Activated naive CD8-positive, alpha-beta T cell treated with anti-CD3 and anti-CD28 coated beads, Interleukin-2, amount 50 U/mL, for 24 hours (primary cell): ENCODE measurements at regions not wholly inside any gene's neighbourhood (a gene's known extent, or its start where the extent isn't known, plus 50 kb on each side); places are given as distances from the start of the nearest gene placed in this dataset.
"Not testable (repeated sequence)": the region's sequence is repeated elsewhere in the genome, so short reads cannot be mapped to it uniquely, and the experiment has no call there.

Experiments used
- ATAC-seq: fragments of 150-1000 bp; cut with Tn5 transposase; one replicate; pipeline ENCODE4 v1.10.0; 2021
- DNase-seq: peaks from one replicate; pipeline ENCODE4 v3.0.0; 2021
- H3K27ac Mint-ChIP-seq: one replicate; pipeline ENCODE4 v1.8.0; 2021; ENCODE audit warnings: mild to moderate bottlenecking, mixed read lengths
- H3K27me3 Mint-ChIP-seq: one replicate; pipeline ENCODE4 v1.8.0; 2021; ENCODE audit warnings: mixed read lengths
- H3K36me3 Mint-ChIP-seq: one replicate; pipeline ENCODE4 v1.8.0; 2021; ENCODE audit warnings: low read depth, mixed read lengths
- H3K4me1 Mint-ChIP-seq: one replicate; pipeline ENCODE4 v1.8.0; 2021; ENCODE audit warnings: mixed read lengths
- H3K4me3 Mint-ChIP-seq: one replicate; pipeline ENCODE4 v1.8.0; 2021; ENCODE audit warnings: mild to moderate bottlenecking, moderate library complexity, mixed read lengths
- H3K9me3 Mint-ChIP-seq: one replicate; pipeline ENCODE4 v1.8.0; 2021; ENCODE audit warnings: mixed read lengths

- Mint-ChIP-seq H3K4me1 (no peaks in the 10 kb centered on the region), H3K36me3 (no peaks in the 10 kb centered on the region), H3K27me3 (no peaks in the 10 kb centered on the region), H3K27ac (no peak overlapping the region), H3K4me3 (no peak overlapping the region), H3K9me3 (no peaks in the 10 kb centered on the region)
- ATAC-seq, result no peak
- DNase-seq, result no peak
These were observed 221.2 kb upstream of the ALCAM start for GRCh38 chr3:105145511-105145910.

GRCh38 chr3:105149197-105149596 is 217.5 kb upstream of the ALCAM start:
- not testable (repeated sequence) for DNase-seq, H3K27me3 Mint-ChIP-seq, H3K4me3 Mint-ChIP-seq, ATAC-seq, H3K9me3 Mint-ChIP-seq, H3K4me1 Mint-ChIP-seq, H3K36me3 Mint-ChIP-seq, H3K27ac Mint-ChIP-seq

- Mint-ChIP-seq H3K9me3 (no peaks in the 10 kb centered on the region), H3K27ac (no peak overlapping the region), H3K36me3 (no peaks in the 10 kb centered on the region), H3K4me1 (no peaks in the 10 kb centered on the region), H3K4me3 (no peak overlapping the region), H3K27me3 (peaks cover 2% of the 10 kb centered on the region)
- ATAC-seq (no peak), DNase-seq (no peak)
These were observed 213.7 kb upstream of the ALCAM start for GRCh38 chr3:105152987-105153386.

GRCh38 chr3:105154692-105155091 is 212.0 kb upstream of the ALCAM start:
- H3K36me3 Mint-ChIP-seq, result no peaks in the 10 kb centered on the region
- ATAC-seq (no peak), DNase-seq (no peak)
- no peak overlapping the region for H3K27ac Mint-ChIP-seq
- H3K9me3 Mint-ChIP-seq, result no peaks in the 10 kb centered on the region
- H3K4me3 Mint-ChIP-seq, result no peak overlapping the region
- no peaks in the 10 kb centered on the region for H3K4me1 Mint-ChIP-seq
- H3K27me3 Mint-ChIP-seq, result peaks cover 2% of the 10 kb centered on the region

- ATAC-seq, result no peak
- Mint-ChIP-seq H3K27ac (no peak overlapping the region), H3K4me3 (no peak overlapping the region), H3K4me1 (no peaks in the 10 kb centered on the region), H3K27me3 (peaks cover 2% of the 10 kb centered on the region), H3K36me3 (no peaks in the 10 kb centered on the region), H3K9me3 (no peaks in the 10 kb centered on the region)
- no peak for DNase-seq
These were observed 209.5 kb upstream of the ALCAM start for GRCh38 chr3:105157067-105157765.

- Mint-ChIP-seq H3K4me1 (no peaks in the 10 kb centered on the region), H3K36me3 (no peaks in the 10 kb centered on the region), H3K27me3 (peaks cover 2% of the 10 kb centered on the region), H3K27ac (no peak overlapping the region), H3K9me3 (no peaks in the 10 kb centered on the region), H3K4me3 (no peak overlapping the region)
- ATAC-seq (no peak), DNase-seq (no peak)
These were observed 209.0 kb upstream of the ALCAM start for GRCh38 chr3:105157766-105158085.

- no peak for DNase-seq
- no peak for ATAC-seq
- no peaks in the 10 kb centered on the region for H3K4me1 Mint-ChIP-seq
- no peaks in the 10 kb centered on the region for H3K9me3 Mint-ChIP-seq
- no peaks in the 10 kb centered on the region for H3K36me3 Mint-ChIP-seq
- no peak overlapping the region for H3K27ac Mint-ChIP-seq
- H3K4me3 Mint-ChIP-seq, result no peak overlapping the region
- peaks cover 2% of the 10 kb centered on the region for H3K27me3 Mint-ChIP-seq
These were observed 208.4 kb upstream of the ALCAM start for GRCh38 chr3:105158286-105158685.

- no peak for ATAC-seq
- H3K4me1 Mint-ChIP-seq, result no peaks in the 10 kb centered on the region
- no peaks in the 10 kb centered on the region for H3K27me3 Mint-ChIP-seq
- no peak overlapping the region for H3K4me3 Mint-ChIP-seq
- H3K9me3 Mint-ChIP-seq, result no peaks in the 10 kb centered on the region
- no peak overlapping the region for H3K27ac Mint-ChIP-seq
- no peak for DNase-seq
- no peaks in the 10 kb centered on the region for H3K36me3 Mint-ChIP-seq
These were observed 204.3 kb upstream of the ALCAM start for GRCh38 chr3:105162448-105162847.

- Mint-ChIP-seq H3K36me3 (no peaks in the 10 kb centered on the region), H3K4me3 (no peak overlapping the region), H3K4me1 (no peaks in the 10 kb centered on the region), H3K27ac (no peak overlapping the region), H3K27me3 (no peaks in the 10 kb centered on the region), H3K9me3 (no peaks in the 10 kb centered on the region)
- ATAC-seq (no peak), DNase-seq (no peak)
These were observed 199.8 kb upstream of the ALCAM start for GRCh38 chr3:105166893-105167292.

- no peaks in the 10 kb centered on the region for H3K9me3 Mint-ChIP-seq
- ATAC-seq (no peak), DNase-seq (no peak)
- H3K27me3 Mint-ChIP-seq, result no peaks in the 10 kb centered on the region
- H3K27ac Mint-ChIP-seq, result no peak overlapping the region
- H3K4me3 Mint-ChIP-seq, result no peak overlapping the region
- H3K4me1 Mint-ChIP-seq, result no peaks in the 10 kb centered on the region
- H3K36me3 Mint-ChIP-seq, result no peaks in the 10 kb centered on the region
These were observed 196.3 kb upstream of the ALCAM start for GRCh38 chr3:105170423-105170822.

- Mint-ChIP-seq H3K9me3 (no peaks in the 10 kb centered on the region), H3K4me3 (no peak overlapping the region), H3K4me1 (no peaks in the 10 kb centered on the region), H3K36me3 (no peaks in the 10 kb centered on the region), H3K27me3 (no peaks in the 10 kb centered on the region), H3K27ac (no peak overlapping the region)
- DNase-seq (no peak), ATAC-seq (peak; percentile 10)
These were observed 192.6 kb upstream of the ALCAM start for GRCh38 chr3:105174017-105174615.

- Mint-ChIP-seq H3K4me1 (no peaks in the 10 kb centered on the region), H3K27ac (no peak overlapping the region), H3K9me3 (peaks cover 3% of the 10 kb centered on the region), H3K4me3 (no peak overlapping the region), H3K27me3 (no peaks in the 10 kb centered on the region), H3K36me3 (no peaks in the 10 kb centered on the region)
- ATAC-seq (no peak), DNase-seq (no peak)
These were observed 189.1 kb upstream of the ALCAM start for GRCh38 chr3:105177576-105177975.

- Mint-ChIP-seq H3K9me3 (peaks cover 3% of the 10 kb centered on the region), H3K27me3 (no peaks in the 10 kb centered on the region), H3K27ac (no peak overlapping the region), H3K4me1 (no peaks in the 10 kb centered on the region), H3K36me3 (no peaks in the 10 kb centered on the region), H3K4me3 (no peak overlapping the region)
- DNase-seq (no peak), ATAC-seq (no peak)
These were observed 179.4 kb upstream of the ALCAM start for GRCh38 chr3:105187344-105187743.

GRCh38 chr3:105195260-105195659 is 171.4 kb upstream of the ALCAM start:
- H3K27ac Mint-ChIP-seq, result no peak overlapping the region
- H3K36me3 Mint-ChIP-seq, result no peaks in the 10 kb centered on the region
- ATAC-seq (no peak), DNase-seq (no peak)
- H3K4me3 Mint-ChIP-seq, result no peak overlapping the region
- no peaks in the 10 kb centered on the region for H3K4me1 Mint-ChIP-seq
- no peaks in the 10 kb centered on the region for H3K9me3 Mint-ChIP-seq
- peaks cover 4% of the 10 kb centered on the region for H3K27me3 Mint-ChIP-seq

GRCh38 chr3:105197863-105198262 is 168.8 kb upstream of the ALCAM start:
- Mint-ChIP-seq H3K27ac (no peak overlapping the region), H3K4me1 (no peaks in the 10 kb centered on the region), H3K27me3 (peaks cover 4% of the 10 kb centered on the region), H3K9me3 (peaks cover 2% of the 10 kb centered on the region), H3K4me3 (no peak overlapping the region), H3K36me3 (no peaks in the 10 kb centered on the region)
- DNase-seq (no peak), ATAC-seq (no peak)

- Mint-ChIP-seq H3K36me3 (no peaks in the 10 kb centered on the region), H3K4me1 (no peaks in the 10 kb centered on the region), H3K27me3 (peaks cover 4% of the 10 kb centered on the region), H3K27ac (no peak overlapping the region), H3K4me3 (no peak overlapping the region), H3K9me3 (peaks cover 5% of the 10 kb centered on the region)
- DNase-seq (no peak), ATAC-seq (no peak)
These were observed 167.5 kb upstream of the ALCAM start for GRCh38 chr3:105199217-105199616.
